Panc1 (cell line): ENCODE measurements at regions not wholly inside any gene's neighbourhood (a gene's known extent, or its start where the extent isn't known, plus 50 kb on each side); places are given as distances from the start of the nearest gene placed in this dataset.

ENCODE experiments used
- ATAC-seq: fragments of 200-7000 bp; cut with Tn5 transposase; 2 replicates; pipeline ENCODE4 v1.9.1; 2020; ENCODE audit warnings: mild to moderate bottlenecking, moderate library complexity
- BruUV-seq: library from RNA; stranded (reverse); fragments of 400-500 nt; replicated peaks from 2 replicates; lab custom pipeline; 2021; lab: Mats Ljungman, UMichigan
- CTCF ChIA-PET: fragments of 300-600 bp; sonication (Branson Sonifier 250); formaldehyde crosslinking; loops from one replicate; lab custom pipeline; 2022; ENCODE audit warnings: antibody characterized with exemption; lab: Charles Lee
- POLR2A ChIA-PET: fragments of 300-600 bp; sonication (Branson Sonifier 250); formaldehyde crosslinking; loops from one replicate; lab custom pipeline; 2022; ENCODE audit warnings: antibody characterized with exemption; lab: Charles Lee
- DNase-seq: peaks from one replicate; pipeline ENCODE4 v3.0.0-alpha.2; 2010; ENCODE audit warnings: low read depth, low spot score
- H3K27ac ChIP-seq: 2 replicates; pipeline ENCODE4 v1.5.1; 2011; ENCODE audit warnings: mild to moderate bottlenecking, low read length, inconsistent platforms
- H3K27me3 ChIP-seq: fragments of 200-500 bp; sonication (Bioruptor generic); 2 replicates; pipeline ENCODE4 v1.6.0; 2014; ENCODE audit warnings: low read length, inconsistent platforms; ENCODE audit not compliant: control insufficient read depth, insufficient read depth
- H3K36me3 ChIP-seq: fragments of 200-500 bp; sonication (Bioruptor generic); 2 replicates; pipeline ENCODE4 v1.5.1; 2014; ENCODE audit warnings: inconsistent platforms, mild to moderate bottlenecking, low read length, moderate library complexity; ENCODE audit not compliant: control insufficient read depth, insufficient read depth
- H3K4me1 ChIP-seq: 2 replicates; pipeline ENCODE4 v1.5.1; 2011; ENCODE audit warnings: inconsistent platforms, mild to moderate bottlenecking, low read length, moderate library complexity; ENCODE audit not compliant: control insufficient read depth, insufficient read depth
- H3K4me3 ChIP-seq, 2 experiments: 2 replicates each; pipeline ENCODE4 v1.5.1; 2011 to 2012; ENCODE audit warnings: low read depth in 2 of 2, low read length in 2 of 2, mild to moderate bottlenecking in 2 of 2, inconsistent platforms in 1 of 2, moderate library complexity in 1 of 2
- H3K9me3 ChIP-seq: fragments of 200-500 bp; sonication (Bioruptor generic); 2 replicates; pipeline ENCODE4 v1.5.1; 2014; ENCODE audit warnings: low read depth, mild to moderate bottlenecking, inconsistent platforms, low read length, moderate library complexity; ENCODE audit not compliant: control insufficient read depth, insufficient read depth
- CTCF ChIP-seq: fragments of 450-650 bp; IDR thresholded peaks from 2 replicates; pipeline ENCODE4 v1.5.1; 2017; ENCODE audit warnings: mild to moderate bottlenecking
- POLR2AphosphoS5 ChIP-seq: IDR thresholded peaks from 2 replicates; pipeline ENCODE4 v1.6.1; 2012; ENCODE audit warnings: mild to moderate bottlenecking, low read depth, low read length, moderate library complexity
- REST ChIP-seq, 2 experiments: IDR thresholded peaks; 2 replicates each; pipeline ENCODE4 v1.6.1; 2011 to 2012; ENCODE audit warnings: low read depth in 2 of 2, control low read depth in 1 of 2, low read length in 1 of 2, mild to moderate bottlenecking in 1 of 2, moderate library complexity in 1 of 2; ENCODE audit not compliant: insufficient read depth in 1 of 2
- SIN3A ChIP-seq: IDR thresholded peaks from 2 replicates; pipeline ENCODE4 v1.6.1; 2012; ENCODE audit warnings: low read depth, mild to moderate bottlenecking, low read length, moderate library complexity, borderline replicate concordance; ENCODE audit not compliant: insufficient read depth
- TCF7L2 ChIP-seq: IDR thresholded peaks from 2 replicates; pipeline ENCODE4 v1.6.1; 2011; ENCODE audit warnings: mild to moderate bottlenecking, low read depth, low read length, inconsistent platforms
- in situ Hi-C: cut with HindIII; loops from 2 replicates; pipeline ENCODE4 v1.10.0; 2016; ENCODE audit warnings: low sequenced_read_pairs, low pct_unique_long_range_greater_than_20kb
- intact Hi-C: fragments of 100-400 bp; cut with micrococcal nuclease; formaldehyde crosslinking; loops from one replicate; pipeline ENCODE4 v1.10.0; 2022; ENCODE audit not compliant: unreplicated experiment

- ATAC-seq (no peak), DNase-seq (no peak)
- H3K4me3 ChIP-seq = no peak overlapping the region
- in situ Hi-C loops (no loop called here), intact Hi-C loops (no loop called here)
- H3K27ac ChIP-seq = no peak overlapping the region
- ChIA-PET POLR2A (interaction anchor here (0.5 kb wide), 1 partner anchor 804 kb away, joined by 3 read pairs; no protein-coding TSS in a partner anchor), CTCF (no interaction called here)
- H3K27me3 ChIP-seq = no peaks in the 10 kb centered on the region
- no peak for TF ChIP-seq TCF7L2
- TF ChIP-seq REST (IDR thresholded peaks at IDR 0.05; ENCODE audit: insufficient read depth in 1 of 2, low read depth in 2 of 2, low read length in 1 of 2) = no peak
- TF ChIP-seq CTCF = no peak
- no peak for TF ChIP-seq SIN3A
- TF ChIP-seq POLR2AphosphoS5 = no peak
- peaks cover 4% of the 10 kb centered on the region for H3K4me1 ChIP-seq
- no TSS peak for BruUV-seq
- no peaks in the 10 kb centered on the region for H3K36me3 ChIP-seq
- no peaks in the 10 kb centered on the region for H3K9me3 ChIP-seq
Measured at GRCh38 chr2:120945832-120946499, 210.3 kb downstream of the GLI2 start.

- no peak for DNase-seq
- Histone ChIP-seq H3K27me3 (no peaks in the 10 kb centered on the region), H3K4me3 (no peak overlapping the region), H3K4me1 (no peaks in the 10 kb centered on the region), H3K27ac (no peak overlapping the region), H3K9me3 (no peaks in the 10 kb centered on the region), H3K36me3 (no peaks in the 10 kb centered on the region)
- no peak for ATAC-seq
- ChIA-PET CTCF (no interaction called here), POLR2A (no interaction called here)
- intact Hi-C loops (no loop called here), in situ Hi-C loops (no loop called here)
- TF ChIP-seq POLR2AphosphoS5 (no peak), REST (IDR thresholded peaks at IDR 0.05; ENCODE audit: insufficient read depth in 1 of 2, low read depth in 2 of 2, low read length in 1 of 2) (no peak), TCF7L2 (no peak), SIN3A (no peak), CTCF (no peak)
- no TSS peak for BruUV-seq
Measured at GRCh38 chr2:120947327-120947726, 211.7 kb downstream of the GLI2 start.
